Lung (tissue), 11 donors: ENCODE measurements at regions not wholly inside any gene's neighbourhood (a gene's known extent, or its start where the extent isn't known, plus 50 kb on each side); places are given as distances from the start of the nearest gene placed in this dataset.

Source experiments
- ATAC-seq: fragments of 200-7000 bp; cut with Tn5 transposase; one replicate; pipeline ENCODE4 v1.9.1; 2020; ENCODE audit warnings: moderate number of reproducible peaks; ENCODE audit not compliant: insufficient read depth, low FRiP score
- DNase-seq, 3 donors: peaks; one replicate each; pipeline ENCODE4 v3.0.0-alpha.2; 2013 to 2017
- H3K27ac ChIP-seq, 2 donors: one replicate each; pipeline ENCODE4 v1.5.1; 2013; ENCODE audit warnings: mild to moderate bottlenecking in 2 of 2, moderate library complexity in 2 of 2, control low read depth in 1 of 2, inconsistent platforms in 1 of 2, low read depth in 1 of 2, low read length in 1 of 2
- H3K27me3 ChIP-seq, 3 donors: one replicate each; pipeline ENCODE4 v1.5.1; 2013; ENCODE audit warnings: low read length in 2 of 3; ENCODE audit not compliant: control insufficient read depth in 3 of 3, insufficient read depth in 3 of 3
- H3K36me3 ChIP-seq, 4 donors: one replicate each; pipeline ENCODE4 v1.5.1; 2013; ENCODE audit warnings: low read length in 4 of 4, mild to moderate bottlenecking in 1 of 4, moderate library complexity in 1 of 4; ENCODE audit not compliant: control insufficient read depth in 4 of 4, insufficient read depth in 4 of 4
- H3K4me1 ChIP-seq, 5 donors: one replicate each; pipeline ENCODE4 v1.5.1; 2013; ENCODE audit warnings: low read length in 5 of 5, mild to moderate bottlenecking in 2 of 5, moderate library complexity in 1 of 5; ENCODE audit not compliant: control insufficient read depth in 5 of 5, insufficient read depth in 5 of 5
- H3K4me3 ChIP-seq: one replicate; pipeline ENCODE4 v1.5.1; 2013; ENCODE audit warnings: mild to moderate bottlenecking, control low read depth, moderate library complexity
- H3K9ac ChIP-seq, 2 donors: one replicate each; pipeline ENCODE4 v1.5.1; 2013; ENCODE audit warnings: low read length in 2 of 2, control low read depth in 1 of 2; ENCODE audit not compliant: insufficient read depth in 1 of 2
- H3K9me3 ChIP-seq, 4 donors: one replicate each; pipeline ENCODE4 v1.5.1; 2013; ENCODE audit warnings: low read length in 3 of 4, mild to moderate bottlenecking in 1 of 4, moderate library complexity in 1 of 4; ENCODE audit not compliant: control insufficient read depth in 4 of 4, insufficient read depth in 3 of 4
- CTCF ChIP-seq: IDR thresholded peaks from 2 replicates; pipeline ENCODE4 v1.5.1; 2012; ENCODE audit warnings: mild to moderate bottlenecking; ENCODE audit errors: control extremely low read depth, extremely low read depth
- WGBS, 2 donors: extraction: QIAGEN DNeasy Blood & Tissue Kit; methylation state at CpG; one replicate each; pipeline ENCODE4 v1.1.7; 2013; 5-methylcytosine and 5-hydroxymethylcytosine counted together
- donor health status: control.
- donor health status: control.
- donor health status: Bipolar disorder and iron deficiency.
- donor health status: healthy.
- donor health status: DM: yes; HTN: yes; CAD: no.

GRCh38 chr1:5009376-5010065 lies 355.1 kb downstream of the AJAP1 start:
- no peak for ATAC-seq
- no peak for DNase-seq
- no peaks in the 10 kb centered on the region for H3K36me3 ChIP-seq
- peaks cover 0 to 5% (median 0%) of the 10 kb centered on the region in 4 donors for H3K9me3 ChIP-seq
- no peak overlapping the region for H3K4me3 ChIP-seq
- no peaks in the 10 kb centered on the region for H3K4me1 ChIP-seq
- no peak overlapping the region for H3K27ac ChIP-seq
- TF ChIP-seq CTCF: no peak
- peaks cover 0 to 13% (median 0%) of the 10 kb centered on the region in 3 donors for H3K27me3 ChIP-seq
- 51 to 63% methylated on average over 7 of the region's 7 CpGs for WGBS, 2 donors
- H3K9ac ChIP-seq: no peak overlapping the region

- no peak for ATAC-seq
Observed at GRCh38 chr1:5005171-5005570, 350.8 kb downstream of the AJAP1 start.

GRCh38 chr1:5002676-5003075 lies 348.3 kb downstream of the AJAP1 start:
- no peaks in the 10 kb centered on the region for H3K36me3 ChIP-seq
- no peak overlapping the region for H3K9ac ChIP-seq
- no peak for DNase-seq
- no peak for TF ChIP-seq CTCF
- peaks cover 0 to 3% (median 0%) of the 10 kb centered on the region in 3 donors for H3K27me3 ChIP-seq
- H3K4me1 ChIP-seq: no peaks in the 10 kb centered on the region
- H3K27ac ChIP-seq: no peak overlapping the region
- WGBS, 2 donors: 82 to 87% methylated on average over 2 of the region's 2 CpGs
- ATAC-seq: no peak
- no peak overlapping the region for H3K4me3 ChIP-seq
- peaks cover 0 to 6% (median 0%) of the 10 kb centered on the region in 4 donors for H3K9me3 ChIP-seq

More at GRCh38 chr1:5005171-5005570, 350.8 kb downstream of the AJAP1 start:
- TF ChIP-seq CTCF: no peak
- Histone ChIP-seq H3K9me3 (peaks cover 0 to 6% (median 0%) of the 10 kb centered on the region in 4 donors), H3K27me3 (peaks cover 0 to 6% (median 0%) of the 10 kb centered on the region in 3 donors), H3K27ac (no peak overlapping the region), H3K4me1 (no peaks in the 10 kb centered on the region), H3K4me3 (no peak overlapping the region), H3K9ac (no peak overlapping the region), H3K36me3 (no peaks in the 10 kb centered on the region)
- no peak for DNase-seq
- WGBS, 2 donors: 75 to 76% methylated on average over 6 of the region's 6 CpGs
